SJSA1 (cell line): ENCODE measurements at regions not wholly inside any gene's neighbourhood (a gene's known extent, or its start where the extent isn't known, plus 50 kb on each side); places are given as distances from the start of the nearest gene placed in this dataset.
A peak's percentile ranks its signal among the peaks of the same experiment; 100 is the strongest.

Source experiments
- DNase-seq, 2 experiments: peaks; one replicate each; pipeline ENCODE4 v3.0.0-alpha.2; 2015 to 2020; ENCODE audit warnings: low spot score in 2 of 2, low read depth in 1 of 2
- H3K27ac ChIP-seq: fragments of 250-450 bp; sonication (Bioruptor Pico); 2 replicates; pipeline ENCODE4 v1.5.1; 2020; ENCODE audit warnings: mild to moderate bottlenecking, moderate library complexity
- H3K27me3 ChIP-seq: fragments of 250-450 bp; sonication (Bioruptor Pico); replicated peaks from 2 replicates; pipeline ENCODE4 v1.5.1; 2020; ENCODE audit warnings: mild to moderate bottlenecking, moderate library complexity
- H3K36me3 ChIP-seq: fragments of 250-450 bp; sonication (Bioruptor Pico); 2 replicates; pipeline ENCODE4 v1.5.1; 2020; ENCODE audit warnings: mild to moderate bottlenecking
- H3K4me1 ChIP-seq: fragments of 250-450 bp; sonication (Bioruptor Pico); replicated peaks from 2 replicates; pipeline ENCODE4 v1.6.1; 2021; ENCODE audit warnings: mild to moderate bottlenecking
- H3K4me3 ChIP-seq: fragments of 250-450 bp; sonication (Bioruptor Pico); 2 replicates; pipeline ENCODE4 v1.5.1; 2020; ENCODE audit warnings: mild to moderate bottlenecking
- H3K9me3 ChIP-seq: fragments of 250-450 bp; sonication (Bioruptor Pico); replicated peaks from 2 replicates; pipeline ENCODE4 v1.5.1; 2020; ENCODE audit warnings: mild to moderate bottlenecking

GRCh38 chr10:129041916-129042315 is 425.1 kb upstream of the MGMT start:
- Histone ChIP-seq H3K27ac (no peak overlapping the region), H3K4me3 (no peak overlapping the region), H3K36me3 (no peaks in the 10 kb centered on the region), H3K9me3 (peaks cover 9% of the 10 kb centered on the region; the same call in 1 of the 2 replicates), H3K27me3 (no peaks in the 10 kb centered on the region), H3K4me1 (no peaks in the 10 kb centered on the region)
- no peak for DNase-seq

GRCh38 chr10:129042776-129043595 is 424.1 kb upstream of the MGMT start:
- Histone ChIP-seq H3K36me3 (no peaks in the 10 kb centered on the region), H3K9me3 (peaks cover 9% of the 10 kb centered on the region; the same call in 1 of the 2 replicates), H3K27ac (no peak overlapping the region), H3K4me3 (no peak overlapping the region), H3K4me1 (no peaks in the 10 kb centered on the region), H3K27me3 (no peaks in the 10 kb centered on the region)
- no peak for DNase-seq

DNA sequence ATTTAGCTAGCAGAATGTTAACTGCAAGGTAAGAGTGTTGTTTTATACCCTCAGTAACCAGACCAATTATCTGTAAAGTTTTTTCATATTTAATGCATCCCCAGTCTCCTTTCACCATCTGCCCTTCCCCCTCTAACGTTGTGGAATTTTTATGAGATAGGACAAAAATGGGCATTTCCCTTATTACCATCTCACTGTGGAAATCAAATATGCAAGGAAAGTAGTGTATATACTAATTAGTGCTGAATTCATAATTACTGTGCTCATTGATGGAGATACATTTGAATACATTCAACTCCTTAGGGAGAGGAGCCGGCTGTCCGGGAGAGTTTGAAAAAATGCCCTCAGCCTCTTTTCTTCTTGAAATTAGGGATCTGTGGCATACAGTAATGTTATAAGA is 423.4 kb upstream of the MGMT start:
- Histone ChIP-seq H3K27me3 (no peaks in the 10 kb centered on the region), H3K27ac (no peak overlapping the region), H3K36me3 (no peaks in the 10 kb centered on the region), H3K9me3 (peaks cover 9% of the 10 kb centered on the region; the same call in 1 of the 2 replicates), H3K4me3 (no peak overlapping the region), H3K4me1 (no peaks in the 10 kb centered on the region)
- no peak for DNase-seq

- Histone ChIP-seq H3K27me3 (no peaks in the 10 kb centered on the region), H3K4me1 (no peaks in the 10 kb centered on the region), H3K36me3 (no peaks in the 10 kb centered on the region), H3K9me3 (peaks cover 6% of the 10 kb centered on the region), H3K4me3 (no peak overlapping the region), H3K27ac (no peak overlapping the region)
- DNase-seq, result no peak
These were observed 421.4 kb upstream of the MGMT start for GRCh38 chr10:129045599-129045998.

GRCh38 chr10:129046065-129046681 is 420.9 kb upstream of the MGMT start:
- H3K9me3 ChIP-seq, result peaks cover 6% of the 10 kb centered on the region
- DNase-seq, result no peak

DNA sequence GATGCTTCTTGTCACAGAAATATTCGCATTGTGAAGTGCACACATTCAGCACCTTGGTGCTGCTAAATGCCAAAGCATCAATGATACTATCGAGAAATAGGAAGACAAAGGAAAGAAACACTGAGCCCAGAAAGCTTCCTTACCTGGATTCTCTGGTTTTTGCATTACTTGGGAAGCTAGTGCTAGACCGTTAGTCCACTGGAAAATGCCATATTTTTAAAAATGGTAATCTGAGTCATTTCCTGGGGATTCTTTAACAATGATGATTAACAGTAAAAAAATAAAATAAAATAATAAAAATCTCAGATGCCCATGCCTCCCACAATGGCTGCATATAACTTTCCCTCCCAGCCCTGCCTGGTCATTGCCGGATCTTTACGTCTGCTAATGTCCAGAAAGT is 420.1 kb upstream of the MGMT start:
- peaks cover 6% of the 10 kb centered on the region for H3K9me3 ChIP-seq
- H3K4me1 ChIP-seq, result no peaks in the 10 kb centered on the region
- no peak for DNase-seq
- no peak overlapping the region for H3K27ac ChIP-seq
- H3K4me3 ChIP-seq, result no peak overlapping the region
- H3K27me3 ChIP-seq, result no peaks in the 10 kb centered on the region
- H3K36me3 ChIP-seq, result no peaks in the 10 kb centered on the region

More at GRCh38 chr10:129046065-129046681, 420.9 kb upstream of the MGMT start:
- Histone ChIP-seq H3K27ac (no peak overlapping the region), H3K4me3 (no peak overlapping the region), H3K36me3 (no peaks in the 10 kb centered on the region), H3K4me1 (no peaks in the 10 kb centered on the region), H3K27me3 (no peaks in the 10 kb centered on the region)

DNA sequence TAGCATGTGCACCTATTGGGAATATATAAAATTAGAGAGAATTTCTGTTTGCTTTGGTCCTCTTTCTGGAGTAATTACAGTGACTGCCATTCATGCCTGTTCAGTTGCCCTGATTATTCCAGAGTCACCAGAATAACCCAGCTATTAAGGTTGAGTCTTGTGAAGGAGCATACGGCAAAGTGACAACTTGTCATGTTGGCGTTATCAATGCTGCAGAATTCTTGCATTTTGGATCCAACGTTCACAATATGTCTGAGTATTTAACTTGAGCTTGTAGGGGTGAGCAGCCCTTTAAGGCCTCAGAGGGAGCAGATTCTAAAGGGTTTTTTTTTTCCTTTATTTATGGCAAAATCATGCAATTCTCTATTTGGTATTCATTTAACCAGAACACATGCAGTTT is 419.4 kb upstream of the MGMT start:
- Histone ChIP-seq H3K27me3 (no peaks in the 10 kb centered on the region), H3K4me3 (no peak overlapping the region), H3K36me3 (no peaks in the 10 kb centered on the region), H3K9me3 (peaks cover 6% of the 10 kb centered on the region), H3K4me1 (no peaks in the 10 kb centered on the region), H3K27ac (no peak overlapping the region)
- no peak for DNase-seq

- peaks cover 4% of the 10 kb centered on the region for H3K9me3 ChIP-seq
- H3K27me3 ChIP-seq, result no peaks in the 10 kb centered on the region
- no peaks in the 10 kb centered on the region for H3K36me3 ChIP-seq
- H3K4me3 ChIP-seq, result no peak overlapping the region
- no peak for DNase-seq
- no peak overlapping the region for H3K27ac ChIP-seq
- H3K4me1 ChIP-seq, result no peaks in the 10 kb centered on the region
These were observed 418.5 kb upstream of the MGMT start for GRCh38 chr10:129048513-129048912.

- DNase-seq, result no peak
- Histone ChIP-seq H3K27ac (no peak overlapping the region), H3K9me3 (peaks cover 4% of the 10 kb centered on the region), H3K4me1 (no peaks in the 10 kb centered on the region), H3K36me3 (no peaks in the 10 kb centered on the region), H3K4me3 (no peak overlapping the region), H3K27me3 (no peaks in the 10 kb centered on the region)
These were observed 417.5 kb upstream of the MGMT start for GRCh38 chr10:129049501-129049900.

DNA sequence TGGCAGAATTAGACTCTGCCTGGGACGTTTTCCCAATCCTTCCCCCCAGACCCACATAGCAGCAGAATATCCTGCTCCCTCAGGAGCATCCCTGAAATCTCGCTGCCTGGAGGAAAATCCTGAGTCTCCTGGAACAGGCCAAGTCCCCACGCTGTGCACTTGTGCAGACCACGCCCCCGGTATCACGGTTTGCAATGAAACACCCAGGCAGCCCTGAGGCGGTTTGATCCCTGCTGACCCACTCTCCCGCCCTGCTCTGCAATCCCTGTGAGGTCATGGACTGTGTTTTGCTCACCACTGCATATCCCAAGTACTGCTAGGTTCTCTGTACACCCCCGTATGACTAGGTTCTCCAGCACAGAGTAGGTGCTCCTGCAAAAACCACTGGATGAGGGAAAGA is 411.8 kb upstream of the MGMT start:
- no peaks in the 10 kb centered on the region for H3K27me3 ChIP-seq
- H3K36me3 ChIP-seq, result no peaks in the 10 kb centered on the region
- H3K27ac ChIP-seq, result no peak overlapping the region
- H3K4me1 ChIP-seq, result no peaks in the 10 kb centered on the region
- H3K4me3 ChIP-seq, result no peak overlapping the region
- DNase-seq, result no peak
- peaks cover 3% of the 10 kb centered on the region; the same call in 1 of the 2 replicates for H3K9me3 ChIP-seq

GRCh38 chr10:129055986-129056385 is 411.1 kb upstream of the MGMT start:
- Histone ChIP-seq H3K27me3 (no peaks in the 10 kb centered on the region), H3K9me3 (peaks cover 5% of the 10 kb centered on the region; the same call in 1 of the 2 replicates), H3K27ac (no peak overlapping the region), H3K4me3 (no peak overlapping the region), H3K36me3 (no peaks in the 10 kb centered on the region), H3K4me1 (no peaks in the 10 kb centered on the region)
- no peak for DNase-seq

- Histone ChIP-seq H3K4me1 (no peaks in the 10 kb centered on the region), H3K9me3 (peaks cover 5% of the 10 kb centered on the region; the same call in 1 of the 2 replicates), H3K27ac (no peak overlapping the region), H3K4me3 (no peak overlapping the region), H3K36me3 (no peaks in the 10 kb centered on the region), H3K27me3 (no peaks in the 10 kb centered on the region)
- DNase-seq, result peak in 1 of 2 experiments; percentile 14
These were observed 410.0 kb upstream of the MGMT start for GRCh38 chr10:129056734-129057689.

DNA sequence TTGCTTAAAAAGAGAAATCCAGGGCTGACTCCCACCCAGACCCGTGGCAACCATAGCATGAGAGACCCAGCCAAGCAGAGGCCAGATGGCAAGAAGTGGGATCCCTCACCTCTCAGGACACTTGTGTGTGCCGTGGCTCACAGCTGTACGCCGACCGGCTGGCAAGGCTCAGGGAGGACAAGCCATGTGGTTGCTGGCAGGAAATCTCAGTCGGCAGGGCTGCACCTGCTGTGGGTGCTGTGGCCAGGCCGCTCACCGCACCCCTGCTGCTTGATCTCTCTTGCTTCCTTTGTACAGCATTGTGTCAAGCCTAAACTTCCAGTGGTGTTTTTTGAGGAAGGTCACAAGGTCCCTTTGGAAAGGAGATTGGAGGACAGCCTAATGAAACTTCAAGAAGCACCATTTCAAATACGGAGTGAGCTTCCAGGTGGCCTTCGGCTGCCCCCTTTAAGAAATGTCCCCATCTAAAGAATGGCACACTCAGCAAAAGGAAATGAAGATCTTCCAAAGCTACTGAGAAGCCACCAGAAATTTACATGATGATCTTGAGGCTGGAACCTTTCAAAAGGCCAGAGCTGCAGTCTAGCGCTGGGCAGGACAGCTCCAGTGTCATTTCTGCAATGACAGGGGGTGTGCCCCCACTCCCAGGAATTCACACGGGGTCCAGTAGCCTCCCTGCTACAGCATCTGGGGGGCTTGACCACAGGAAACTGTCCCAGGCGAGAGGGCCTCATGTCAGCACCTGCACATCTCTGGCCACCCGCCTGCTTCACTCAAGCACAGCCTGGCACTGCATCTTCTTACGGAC is 409.0 kb upstream of the MGMT start:
- Histone ChIP-seq H3K9me3 (peaks cover 5% of the 10 kb centered on the region; the same call in 1 of the 2 replicates), H3K4me3 (no peak overlapping the region), H3K36me3 (no peaks in the 10 kb centered on the region), H3K27me3 (no peaks in the 10 kb centered on the region), H3K4me1 (no peaks in the 10 kb centered on the region), H3K27ac (no peak overlapping the region)
- no peak for DNase-seq
